ENCODE measurements at regions not wholly inside any gene's neighbourhood (a gene's known extent, or its start where the extent isn't known, plus 50 kb on each side); places are given as distances from the start of the nearest gene placed in this dataset.

DNA sequence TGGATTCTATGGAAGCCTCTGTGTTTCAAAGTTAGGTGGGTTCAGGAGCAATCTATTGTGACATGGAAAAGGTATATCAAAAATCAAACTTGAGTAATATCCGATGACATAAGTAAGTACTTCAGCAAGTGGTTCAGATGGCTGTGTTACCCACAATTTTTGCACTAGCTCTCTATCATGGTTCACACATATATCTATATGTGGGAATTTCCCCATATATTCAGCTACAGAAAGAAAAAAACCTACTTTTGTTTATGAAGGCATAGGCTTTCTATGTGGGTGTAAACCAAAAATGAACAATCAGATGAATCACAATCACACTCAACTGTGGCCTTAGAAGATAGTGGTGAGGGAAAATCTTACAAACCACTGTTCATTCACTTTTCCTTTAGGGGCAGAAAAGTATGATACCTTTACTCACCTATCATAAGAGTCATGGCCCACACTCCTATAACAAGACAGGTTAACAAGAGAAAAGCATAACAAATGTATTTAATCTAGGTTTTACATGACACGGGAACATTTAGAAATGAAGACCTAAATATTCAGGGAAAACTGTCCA, 449.6 kb upstream of the HTR1E start:
- TF ChIP-seq, protein P1, sequence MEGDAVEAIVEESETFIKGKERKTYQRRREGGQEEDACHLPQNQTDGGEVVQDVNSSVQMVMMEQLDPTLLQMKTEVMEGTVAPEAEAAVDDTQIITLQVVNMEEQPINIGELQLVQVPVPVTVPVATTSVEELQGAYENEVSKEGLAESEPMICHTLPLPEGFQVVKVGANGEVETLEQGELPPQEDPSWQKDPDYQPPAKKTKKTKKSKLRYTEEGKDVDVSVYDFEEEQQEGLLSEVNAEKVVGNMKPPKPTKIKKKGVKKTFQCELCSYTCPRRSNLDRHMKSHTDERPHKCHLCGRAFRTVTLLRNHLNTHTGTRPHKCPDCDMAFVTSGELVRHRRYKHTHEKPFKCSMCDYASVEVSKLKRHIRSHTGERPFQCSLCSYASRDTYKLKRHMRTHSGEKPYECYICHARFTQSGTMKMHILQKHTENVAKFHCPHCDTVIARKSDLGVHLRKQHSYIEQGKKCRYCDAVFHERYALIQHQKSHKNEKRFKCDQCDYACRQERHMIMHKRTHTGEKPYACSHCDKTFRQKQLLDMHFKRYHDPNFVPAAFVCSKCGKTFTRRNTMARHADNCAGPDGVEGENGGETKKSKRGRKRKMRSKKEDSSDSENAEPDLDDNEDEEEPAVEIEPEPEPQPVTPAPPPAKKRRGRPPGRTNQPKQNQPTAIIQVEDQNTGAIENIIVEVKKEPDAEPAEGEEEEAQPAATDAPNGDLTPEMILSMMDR (IDR thresholded peaks at IDR 0.05), result no peak
- TF ChIP-seq POLR2A (IDR thresholded peaks at IDR 0.05), result no peak

All from prostate gland (tissue), 2 donors.